Upper lobe of left lung (tissue), 6 donors: ENCODE measurements at regions not wholly inside any gene's neighbourhood (a gene's known extent, or its start where the extent isn't known, plus 50 kb on each side); places are given as distances from the start of the nearest gene placed in this dataset.
A peak's percentile ranks its signal among the peaks of the same experiment; 100 is the strongest.

Experiments
- ATAC-seq, 2 donors: fragments of 200-7000 bp; cut with Tn5 transposase; one replicate each; pipeline ENCODE4 v1.9.1; 2022; ENCODE audit warnings: mild to moderate bottlenecking in 2 of 2, moderate library complexity in 2 of 2; ENCODE audit not compliant: low FRiP score in 2 of 2
- DNase-seq, 2 donors: peaks; one replicate each; pipeline ENCODE4 v3.0.0-alpha.2; 2019 to 2020
- H3K27ac ChIP-seq, 4 donors: fragments of 200-600 bp; sonication (generic); one replicate each; pipeline ENCODE4 v1.5.1; 2016 to 2019
- H3K27me3 ChIP-seq, 4 donors: fragments of 200-600 bp; sonication (generic); one replicate each; pipeline ENCODE4 v1.5.1; 2017 to 2019
- H3K36me3 ChIP-seq, 4 donors: fragments of 200-600 bp; sonication (generic); one replicate each; pipeline ENCODE4 v1.5.1; 2016 to 2019
- H3K4me1 ChIP-seq, 4 donors: fragments of 200-600 bp; sonication (generic); one replicate each; pipeline ENCODE4 v1.5.1; 2018 to 2019
- H3K4me3 ChIP-seq, 4 donors: fragments of 200-600 bp; sonication (generic); one replicate each; pipeline ENCODE4 v1.5.1; 2017 to 2019; ENCODE audit warnings: mild to moderate bottlenecking in 2 of 4, moderate library complexity in 1 of 4
- H3K9me3 ChIP-seq, 4 donors: fragments of 200-600 bp; sonication (generic); one replicate each; pipeline ENCODE4 v1.5.1; 2018 to 2019
- CTCF ChIP-seq, 6 experiments: fragments of 450-650 bp in 4 of 6; fragments of 200-600 bp in 2 of 6; sonication (generic) in 2 of 6; IDR thresholded peaks; one replicate each; pipeline ENCODE4 v1.5.1; 2016 to 2019; ENCODE audit warnings: antibody characterized with exemption in 6 of 6
- EP300 ChIP-seq, 4 donors: sonication (generic); formaldehyde crosslinking; IDR thresholded peaks; one replicate each; pipeline ENCODE4 v1.5.1; 2017; ENCODE audit warnings: antibody characterized with exemption in 4 of 4, control low read depth in 2 of 4
- POLR2A ChIP-seq, 4 donors: fragments of 450-650 bp; IDR thresholded peaks; one replicate each; pipeline ENCODE4 v1.5.1; 2016 to 2017; ENCODE audit warnings: antibody characterized with exemption in 4 of 4, mild to moderate bottlenecking in 2 of 4
- POLR2AphosphoS5 ChIP-seq, 2 donors: sonication (generic); formaldehyde crosslinking; IDR thresholded peaks; one replicate each; pipeline ENCODE4 v1.5.1; 2017; ENCODE audit warnings: antibody characterized with exemption in 2 of 2
- WGBS, 2 donors: methylation state at CpG; one replicate each; pipeline ENCODE4 v1.1.5; 2017 to 2018; 5-methylcytosine and 5-hydroxymethylcytosine counted together
- donor health status: DM: no; HTN: no; CAD: no; lungs with moderate emphysema.
- donor health status: DM: no; HTN: yes; CAD: no; lungs with severe emphysema.

DNA sequence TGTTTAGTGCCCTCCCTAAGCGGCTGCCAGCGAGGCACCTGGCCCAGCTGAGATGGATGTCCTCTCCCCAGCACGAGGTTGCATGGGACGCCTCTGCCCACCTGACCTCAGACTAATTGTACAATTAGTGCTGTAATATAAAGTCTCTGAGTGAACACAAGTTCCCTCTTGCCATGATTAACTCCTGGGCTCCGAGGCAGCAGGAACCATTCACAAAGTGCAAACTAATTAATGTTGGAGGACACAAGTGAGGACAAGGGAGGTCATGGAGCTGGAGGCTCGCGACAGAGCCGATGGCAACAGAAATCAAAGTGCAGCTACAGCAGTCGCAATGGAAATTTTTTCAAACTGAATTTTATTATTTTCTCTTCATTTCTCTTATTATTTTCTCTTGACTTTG lies 156.6 kb upstream of the ADARB2 start:
- no peak for ATAC-seq
- 81 to 89% methylated on average over 9 of the region's 9 CpGs for WGBS, 2 donors

GRCh38 chr10:1886039-1886438 lies 148.7 kb upstream of the ADARB2 start:
- Histone ChIP-seq H3K4me1 (no peaks in the 10 kb centered on the region), H3K27ac (no peak overlapping the region), H3K9me3 (peaks cover 0 to 4% (median 0%) of the 10 kb centered on the region in 4 donors), H3K27me3 (no peaks in the 10 kb centered on the region), H3K4me3 (no peak overlapping the region), H3K36me3 (no peaks in the 10 kb centered on the region)
- 84 to 93% methylated on average over 1 of the region's 1 CpG for WGBS, 2 donors
- no peak for ATAC-seq
- TF ChIP-seq POLR2AphosphoS5 (IDR thresholded peaks at IDR 0.05) = no peak
- TF ChIP-seq EP300 (IDR thresholded peaks at IDR 0.05) = no peak
- TF ChIP-seq CTCF (IDR thresholded peaks at IDR 0.05) = no peak
- TF ChIP-seq POLR2A (IDR thresholded peaks at IDR 0.05) = no peak
- DNase-seq = no peak

More for the DNA sequence above, 156.6 kb upstream of the ADARB2 start:
- no peaks in the 10 kb centered on the region for H3K27me3 ChIP-seq
- no peaks in the 10 kb centered on the region for H3K9me3 ChIP-seq
- no peak for DNase-seq
- no peak overlapping the region for H3K27ac ChIP-seq
- TF ChIP-seq CTCF (IDR thresholded peaks at IDR 0.05) (no peak), POLR2AphosphoS5 (IDR thresholded peaks at IDR 0.05) (no peak), POLR2A (IDR thresholded peaks at IDR 0.05) (no peak), EP300 (IDR thresholded peaks at IDR 0.05) (no peak)
- no peak overlapping the region for H3K4me3 ChIP-seq
- H3K4me1 ChIP-seq = no peaks in the 10 kb centered on the region
- no peaks in the 10 kb centered on the region for H3K36me3 ChIP-seq

DNA sequence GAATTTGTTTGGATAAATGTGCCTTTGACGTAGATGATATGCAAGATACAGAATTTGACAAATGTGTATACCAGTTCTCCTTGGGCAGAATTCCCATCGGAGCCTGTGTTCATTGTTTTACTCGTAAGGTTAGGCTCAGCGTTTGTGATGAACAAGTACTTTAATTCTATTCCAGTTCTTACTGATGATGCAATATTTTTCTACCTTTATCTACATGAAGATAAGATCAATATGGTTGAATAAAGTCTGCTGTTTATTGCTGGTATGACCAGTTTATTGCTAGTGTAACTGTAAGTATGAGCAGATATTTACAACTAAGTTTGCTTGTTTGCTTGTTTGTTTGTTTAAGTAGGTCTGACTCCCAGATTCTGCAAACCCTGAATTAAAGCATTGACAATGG lies 145.4 kb upstream of the ADARB2 start:
- ATAC-seq = no peak
- DNase-seq = no peak
- Histone ChIP-seq H3K27me3 (no peaks in the 10 kb centered on the region), H3K4me1 (no peaks in the 10 kb centered on the region), H3K4me3 (no peak overlapping the region), H3K27ac (no peak overlapping the region), H3K9me3 (peaks cover 0 to 4% (median 0%) of the 10 kb centered on the region in 4 donors), H3K36me3 (no peaks in the 10 kb centered on the region)
- TF ChIP-seq POLR2A (IDR thresholded peaks at IDR 0.05) = no peak
- TF ChIP-seq EP300 (IDR thresholded peaks at IDR 0.05) = no peak
- TF ChIP-seq POLR2AphosphoS5 (IDR thresholded peaks at IDR 0.05) = no peak
- TF ChIP-seq CTCF (IDR thresholded peaks at IDR 0.05) = no peak
- WGBS, 2 donors = 80 to 83% methylated on average over 4 of the region's 4 CpGs

DNA sequence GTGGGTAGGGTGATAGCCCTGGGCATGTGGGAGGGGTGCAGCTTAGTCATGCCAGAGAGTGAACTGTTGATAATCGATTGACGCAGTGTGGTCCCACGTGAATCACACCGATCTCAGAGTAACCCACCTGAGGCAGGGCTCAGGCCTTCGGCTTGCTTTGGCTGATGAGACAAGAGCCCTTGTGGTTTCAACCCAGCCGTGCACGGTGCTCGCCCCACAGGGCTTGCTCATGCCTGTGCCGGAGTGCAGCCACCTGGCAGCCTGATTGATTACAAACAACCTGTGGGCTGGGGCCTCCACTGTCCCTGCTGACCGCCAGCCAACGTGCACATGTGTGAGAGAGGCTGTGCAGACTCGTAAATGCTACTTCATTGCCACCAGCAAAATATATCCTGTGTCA lies 144.9 kb upstream of the ADARB2 start:
- ATAC-seq (peak; percentile 14 to 19), DNase-seq (peak in 1 of 2 donors; percentile 50)
- no peaks in the 10 kb centered on the region for H3K27me3 ChIP-seq
- peaks cover 0 to 4% (median 0%) of the 10 kb centered on the region in 4 donors for H3K9me3 ChIP-seq
- 81 to 86% methylated on average over 11 to 12 of the region's 12 CpGs for WGBS, 2 donors
- no peak overlapping the region for H3K4me3 ChIP-seq
- no peaks in the 10 kb centered on the region for H3K4me1 ChIP-seq
- no peak overlapping the region for H3K27ac ChIP-seq
- TF ChIP-seq POLR2AphosphoS5 (IDR thresholded peaks at IDR 0.05) = no peak
- TF ChIP-seq POLR2A (IDR thresholded peaks at IDR 0.05) = no peak
- no peak for TF ChIP-seq EP300 (IDR thresholded peaks at IDR 0.05)
- no peak for TF ChIP-seq CTCF (IDR thresholded peaks at IDR 0.05)
- H3K36me3 ChIP-seq = no peaks in the 10 kb centered on the region

DNA sequence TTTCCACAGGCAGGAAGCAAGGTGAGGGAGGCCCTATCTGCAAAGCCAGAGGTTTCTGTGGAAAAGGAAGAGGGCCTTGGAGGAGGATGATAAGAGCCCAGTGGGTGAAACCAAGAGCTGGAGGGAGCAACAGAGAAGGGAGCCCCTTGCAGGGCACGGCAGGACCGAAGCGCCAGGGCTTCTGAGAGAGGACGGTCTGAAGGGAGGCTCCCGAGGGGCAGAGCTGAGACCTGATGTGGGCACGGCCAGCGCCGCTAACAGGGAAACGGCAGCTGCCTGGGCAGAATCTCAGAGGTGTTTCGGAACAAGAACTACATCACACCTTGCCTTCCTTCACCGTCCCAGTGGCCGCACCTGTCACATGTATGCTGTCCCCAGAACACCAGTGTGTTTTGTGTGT lies 144.3 kb upstream of the ADARB2 start:
- H3K27ac ChIP-seq = no peak overlapping the region
- H3K4me1 ChIP-seq = no peaks in the 10 kb centered on the region
- H3K9me3 ChIP-seq = peaks cover 0 to 4% (median 0%) of the 10 kb centered on the region in 4 donors
- TF ChIP-seq POLR2AphosphoS5 (IDR thresholded peaks at IDR 0.05) = no peak
- no peak overlapping the region for H3K4me3 ChIP-seq
- ATAC-seq = peak in 1 of 2 donors; percentile 55
- DNase-seq = peak in 1 of 2 donors; percentile 38
- WGBS, 2 donors = 90 to 97% methylated on average over 12 of the region's 12 CpGs
- no peaks in the 10 kb centered on the region for H3K27me3 ChIP-seq
- no peaks in the 10 kb centered on the region for H3K36me3 ChIP-seq
